K562 (cell line): ENCODE measurements at regions not wholly inside any gene's neighbourhood (a gene's known extent, or its start where the extent isn't known, plus 50 kb on each side); places are given as distances from the start of the nearest gene placed in this dataset.

Source experiments
- ATAC-seq: fragments of 200-7000 bp; cut with Tn5 transposase; 3 replicates; pipeline ENCODE4 v1.9.1; 2020; ENCODE audit warnings: moderate library complexity
- BruUV-seq: library from RNA; stranded (reverse); fragments of 400-500 nt; replicated peaks from 2 replicates; lab custom pipeline; 2021; lab: Mats Ljungman, UMichigan
- CTCF ChIA-PET: fragments of 300-600 bp; formaldehyde crosslinking; extraction: SDS; loops from one replicate; lab custom pipeline; 2021; ENCODE audit warnings: low intra/inter-chr PET ratio; lab: Yijun Ruan, JAX
- POLR2A ChIA-PET: fragments of 300-600, 350-650 bp; sonication (Branson Sonifier 250); formaldehyde crosslinking; extraction: SDS; loops from one replicate; lab custom pipeline; 2021; ENCODE audit warnings: antibody characterized with exemption, inconsistent platforms; lab: Yijun Ruan, JAX
- DNase-seq, 4 experiments: peaks; one replicate each; pipeline versions ENCODE4 v3.0.0 to v3.0.0-alpha.2; 2011 to 2018; ENCODE audit warnings: low spot score in 3 of 4, mixed read lengths in 3 of 4; ENCODE audit errors: extremely low read depth in 1 of 4
- FAIRE-seq: peaks from 2 replicates; lab custom pipeline; 2011; peaks lifted over from hg19 to GRCh38; lab: Jason Lieb, UNC
- H2AFZ ChIP-seq: 2 replicates; pipeline ENCODE4 v1.6.0; 2011; ENCODE audit warnings: low read depth, low read length, control low read depth, inconsistent platforms
- H3K27ac ChIP-seq: fragments of 200-600 bp; 3 replicates; pipeline ENCODE4 v1.8.0; 2011; ENCODE audit warnings: low read depth, mild to moderate bottlenecking, control low read depth, inconsistent platforms, low read length, moderate library complexity, mixed read lengths; ENCODE audit errors: extremely low read depth
- H3K27me3 ChIP-seq, 2 experiments: fragments of 300-600 bp in 1 of 2; 2 replicates in 1 of 2; 3 replicates in 1 of 2; pipeline versions ENCODE4 v1.6.0 to v1.8.0; 2011; ENCODE audit warnings: inconsistent platforms in 2 of 2, low read length in 2 of 2, mild to moderate bottlenecking in 1 of 2, mixed read lengths in 1 of 2, moderate library complexity in 1 of 2; ENCODE audit not compliant: control insufficient read depth in 2 of 2, insufficient read depth in 2 of 2
- H3K36me3 ChIP-seq: fragments of 300-600 bp; 3 replicates; pipeline ENCODE4 v1.8.0; 2011; ENCODE audit warnings: mild to moderate bottlenecking, low read length, inconsistent platforms; ENCODE audit not compliant: control insufficient read depth, insufficient read depth
- H3K4me1 ChIP-seq, 2 experiments: fragments of 200-600 bp in 1 of 2; replicated peaks in 1 of 2; 2 replicates in 1 of 2; 3 replicates in 1 of 2; pipeline versions ENCODE4 v1.5.1 to v1.8.0; 2011; ENCODE audit warnings: inconsistent platforms in 2 of 2, low read length in 2 of 2, mild to moderate bottlenecking in 1 of 2, mixed read lengths in 1 of 2, moderate library complexity in 1 of 2; ENCODE audit not compliant: control insufficient read depth in 2 of 2, insufficient read depth in 2 of 2
- H3K4me2 ChIP-seq: 2 replicates; pipeline ENCODE4 v1.6.1; 2011; ENCODE audit warnings: low read length, control low read depth, inconsistent platforms, mixed read lengths; ENCODE audit not compliant: insufficient read depth
- H3K4me3 ChIP-seq: fragments of 200-600 bp; sonication (generic), shearing (Covaris generic); 2 replicates; pipeline ENCODE4 v1.5.1; 2016; ENCODE audit warnings: control low read depth, inconsistent platforms
- H3K79me2 ChIP-seq: fragments of 200-600 bp; 3 replicates; pipeline ENCODE4 v1.8.0; 2011; ENCODE audit warnings: low read length, inconsistent platforms; ENCODE audit not compliant: control insufficient read depth, insufficient read depth
- H3K9ac ChIP-seq, 2 experiments: 2 replicates each; pipeline versions ENCODE4 v1.6.0 to v1.6.1; 2011; ENCODE audit warnings: low read depth in 2 of 2, low read length in 2 of 2, control low read depth in 1 of 2, inconsistent platforms in 1 of 2, mild to moderate bottlenecking in 1 of 2, mixed read lengths in 1 of 2; ENCODE audit not compliant: insufficient read depth in 1 of 2
- H3K9me1 ChIP-seq: one replicate; pipeline ENCODE4 v1.6.0; 2011; ENCODE audit warnings: inconsistent platforms, mild to moderate bottlenecking, low read length, moderate library complexity; ENCODE audit not compliant: control insufficient read depth, insufficient read depth
- H3K9me3 ChIP-seq: replicated peaks from 2 replicates; pipeline ENCODE4 v1.5.1; 2011; ENCODE audit warnings: low read depth, low read length, inconsistent platforms; ENCODE audit not compliant: control insufficient read depth, insufficient read depth
- H4K20me1 ChIP-seq: replicated peaks from 2 replicates; pipeline ENCODE4 v1.6.1; 2011; ENCODE audit warnings: low read length, inconsistent platforms, mixed read lengths; ENCODE audit not compliant: control insufficient read depth, insufficient read depth
- BHLHE40 ChIP-seq: IDR thresholded peaks from 2 replicates; pipeline ENCODE4 v1.6.1; 2011; ENCODE audit warnings: low read length, improper control_type of control experiment
- E2F6 ChIP-seq, 2 experiments: IDR thresholded peaks; 2 replicates each; pipeline ENCODE4 v1.6.1; 2011; ENCODE audit warnings: borderline replicate concordance in 1 of 2, control low read depth in 1 of 2, low read depth in 1 of 2, low read length in 1 of 2, mild to moderate bottlenecking in 1 of 2, mixed read lengths in 1 of 2, moderate library complexity in 1 of 2; ENCODE audit not compliant: insufficient read depth in 1 of 2, insufficient read length in 1 of 2, poor library complexity in 1 of 2, severe bottlenecking in 1 of 2; ENCODE audit errors: extremely low read depth in 1 of 2
- KLF1 ChIP-seq: fragments of 450-650 bp; IDR thresholded peaks from 2 replicates; pipeline ENCODE4 v1.6.1; 2016; ENCODE audit warnings: missing genetic modification characterization, missing compliant biosample characterization
- TOE1 ChIP-seq, 2 experiments: fragments of 450-650 bp in 1 of 2; sonication (generic) in 1 of 2; formaldehyde crosslinking in 1 of 2; IDR thresholded peaks; 2 replicates each; pipeline versions ENCODE4 v1.7.1 to v1.8.0; 2016 to 2022; ENCODE audit warnings: borderline replicate concordance in 2 of 2, mild to moderate bottlenecking in 2 of 2, antibody characterized with exemption in 1 of 2, inconsistent platforms in 1 of 2, low read depth in 1 of 2, missing genetic modification reagents in 1 of 2, moderate library complexity in 1 of 2
- USF2 ChIP-seq: sonication (generic); formaldehyde crosslinking; IDR thresholded peaks from 2 replicates; pipeline ENCODE4 v1.5.0; 2020; ENCODE audit warnings: missing genetic modification reagents
- ZNF384 ChIP-seq: IDR thresholded peaks from 2 replicates; pipeline ENCODE4 v1.6.1; 2012; ENCODE audit warnings: low read depth, low read length, improper control_type of control experiment
- ZNF584 ChIP-seq: fragments of 200-800 bp; sonication (Bioruptor generic); IDR thresholded peaks from 2 replicates; pipeline ENCODE4 v1.6.1; 2016; ENCODE audit warnings: low read depth, mild to moderate bottlenecking, missing genetic modification characterization, missing compliant biosample characterization
- WGBS: fragments of 100-300 bp; shearing (Covaris generic); methylation state at CpG from one replicate; pipeline ENCODE4 v1.1.6; 2016; ENCODE audit warnings: low coverage, mixed read lengths; ENCODE audit not compliant: insufficient coverage; ENCODE audit errors: missing lambda C conversion rate; 5-methylcytosine and 5-hydroxymethylcytosine counted together
- in situ Hi-C: fragments of 300-500 bp; cut with MboI; formaldehyde crosslinking; loops from 4 replicates; pipeline ENCODE4 v1.15.0; 2018; ENCODE audit warnings: inconsistent platforms, mixed read lengths
- intact Hi-C: fragments of 100-400 bp; cut with micrococcal nuclease; formaldehyde crosslinking; loops from 2 replicates; pipeline ENCODE4 v1.14.2; 2022
- TF ChIP-seq, protein P1 (sequence below): fragments of 450-650 bp; formaldehyde crosslinking; IDR thresholded peaks from 2 replicates; pipeline ENCODE4 v1.4.0; 2020; ENCODE audit warnings: mild to moderate bottlenecking, mixed read lengths

GRCh38 chr21:43346551-43346950 lies 80.4 kb downstream of the SIK1 start:
- H3K9me1 ChIP-seq = no peaks in the 10 kb centered on the region
- WGBS = 13% methylated on average over 13 of the region's 13 CpGs
- H3K9me3 ChIP-seq = no peaks in the 10 kb centered on the region
- TF ChIP-seq KLF1 (tag) = no peak
- 0 out of 2 replicates have a peak, but pooled peaks have one; percentile 18 for TF ChIP-seq ZNF584 (CRISPR knock-in tag)
- H3K9ac ChIP-seq = peak overlapping the region in 1 of 2 experiments; percentile 23; a peak in 1 of 4 replicates
- no peak overlapping the region for H2AFZ ChIP-seq
- no peaks in the 10 kb centered on the region for H3K36me3 ChIP-seq
- H3K27me3 ChIP-seq = peaks cover 37 to 95% of the 10 kb centered on the region in 2 experiments; a peak in 4 of 5 replicates
- intact Hi-C loops (no loop called here), in situ Hi-C loops (no loop called here)
- ChIA-PET POLR2A (interaction anchor here (0.6 to 1.2 kb wide), 2 partner anchors 17 to 19 kb away, joined by 3 to 8 read pairs; no protein-coding TSS in a partner anchor), CTCF (no interaction called here)
- FAIRE-seq = no peak
- H4K20me1 ChIP-seq = 0 out of 2 replicates have a peak, but pooled peaks cover 3% of the 10 kb centered on the region
- H3K4me1 ChIP-seq = peaks cover 0 to 41% of the 10 kb centered on the region in 2 experiments; a peak in 2 of 5 replicates
- no peak; the same call in 2 of the 3 replicates for ATAC-seq
- no TSS peak for BruUV-seq
- no peak for DNase-seq
- H3K4me2 ChIP-seq = no peak overlapping the region
- no peak overlapping the region for H3K27ac ChIP-seq
- no peaks in the 10 kb centered on the region for H3K79me2 ChIP-seq
- H3K4me3 ChIP-seq = no peak overlapping the region

DNA sequence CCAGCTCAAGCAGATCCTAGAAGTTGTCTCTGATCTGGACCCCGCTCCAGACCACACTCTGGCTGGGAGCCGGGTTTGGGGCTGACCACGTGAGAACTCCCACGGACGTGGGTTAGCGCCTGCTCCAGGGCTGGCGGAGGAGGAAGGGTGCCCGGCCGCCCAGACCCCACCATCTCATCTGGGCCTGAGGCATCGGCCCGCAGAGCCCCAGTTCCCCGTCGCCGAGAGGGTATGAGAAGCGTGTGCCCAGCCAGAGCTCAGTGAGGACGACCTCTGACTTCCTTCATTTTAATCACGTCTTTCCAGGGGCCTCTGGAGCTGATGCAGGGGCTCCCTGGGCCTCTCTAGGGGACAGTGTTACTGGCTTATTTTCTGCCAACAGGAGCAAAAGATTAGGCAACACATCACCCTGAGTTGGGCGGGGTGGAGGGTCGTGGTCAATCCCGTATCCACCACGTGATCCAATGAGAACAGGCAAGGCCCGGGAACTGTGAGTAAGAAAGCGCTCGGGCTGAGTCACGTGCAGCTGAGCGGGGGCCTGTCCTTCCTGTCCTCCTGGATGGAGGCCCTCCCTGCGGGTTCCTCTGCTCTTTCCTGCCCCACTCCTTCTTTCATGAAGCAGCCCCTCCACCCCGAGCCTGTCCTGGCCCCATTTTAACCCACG lies 81.1 kb downstream of the SIK1 start:
- Histone ChIP-seq H3K4me2 (no peak overlapping the region), H3K9ac (no peak overlapping the region), H4K20me1 (0 out of 2 replicates have a peak, but pooled peaks cover 3% of the 10 kb centered on the region), H3K27me3 (peaks cover 34 to 97% of the 10 kb centered on the region in 2 experiments; a peak in 4 of 5 replicates), H3K9me1 (no peaks in the 10 kb centered on the region), H3K36me3 (no peaks in the 10 kb centered on the region), H3K79me2 (no peaks in the 10 kb centered on the region), H3K9me3 (no peaks in the 10 kb centered on the region), H3K4me1 (peaks cover 0 to 47% of the 10 kb centered on the region in 2 experiments; a peak in 2 of 5 replicates), H2AFZ (no peak overlapping the region), H3K27ac (no peak overlapping the region), H3K4me3 (no peak overlapping the region)
- intact Hi-C loops (no loop called here), in situ Hi-C loops (no loop called here)
- no TSS peak for BruUV-seq
- 12% methylated on average over 29 of the region's 29 CpGs for WGBS
- no peak for FAIRE-seq
- peak; percentile 51 to 57 (median 54) for DNase-seq
- CTCF ChIA-PET = no interaction called here
- POLR2A ChIA-PET = interaction anchor here (0.6 to 1.2 kb wide), 2 partner anchors 17 to 31 kb away, joined by 5 to 8 read pairs; no protein-coding TSS in a partner anchor
- peak; percentile 73 for ATAC-seq
- TF ChIP-seq USF2 (CRISPR knock-in tag) (peak; percentile 93), TOE1 (IDR thresholded peaks at IDR 0.05; ENCODE audit: borderline replicate concordance) (peak; percentile 90), TOE1 (CRISPR knock-in tag; IDR thresholded peaks at IDR 0.05; ENCODE audit: borderline replicate concordance, low read depth) (no peak), BHLHE40 (peak; percentile 97), E2F6 (IDR thresholded peaks at IDR 0.05; ENCODE audit: borderline replicate concordance in 1 of 2, extremely low read depth in 1 of 2, insufficient read depth in 1 of 2, insufficient read length in 1 of 2, low read depth in 1 of 2, low read length in 1 of 2, poor library complexity in 1 of 2, severe bottlenecking in 1 of 2) (peak in 1 of 2 experiments; percentile 83), ZNF384 (no peak)
- TF ChIP-seq, protein P1, sequence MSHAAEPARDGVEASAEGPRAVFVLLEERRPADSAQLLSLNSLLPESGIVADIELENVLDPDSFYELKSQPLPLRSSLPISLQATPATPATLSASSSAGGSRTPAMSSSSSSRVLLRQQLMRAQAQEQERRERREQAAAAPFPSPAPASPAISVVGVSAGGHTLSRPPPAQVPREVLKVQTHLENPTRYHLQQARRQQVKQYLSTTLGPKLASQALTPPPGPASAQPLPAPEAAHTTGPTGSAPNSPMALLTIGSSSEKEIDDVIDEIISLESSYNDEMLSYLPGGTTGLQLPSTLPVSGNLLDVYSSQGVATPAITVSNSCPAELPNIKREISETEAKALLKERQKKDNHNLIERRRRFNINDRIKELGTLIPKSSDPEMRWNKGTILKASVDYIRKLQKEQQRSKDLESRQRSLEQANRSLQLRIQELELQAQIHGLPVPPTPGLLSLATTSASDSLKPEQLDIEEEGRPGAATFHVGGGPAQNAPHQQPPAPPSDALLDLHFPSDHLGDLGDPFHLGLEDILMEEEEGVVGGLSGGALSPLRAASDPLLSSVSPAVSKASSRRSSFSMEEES (CRISPR knock-in tag) = peak; percentile 95
